Muscle of arm (tissue), 1 donor: ENCODE measurements at regions not wholly inside any gene's neighbourhood (a gene's known extent, or its start where the extent isn't known, plus 50 kb on each side); places are given as distances from the start of the nearest gene placed in this dataset.
A peak's percentile ranks its signal among the peaks of the same experiment; 100 is the strongest.
"Not testable (repeated sequence)": the region's sequence is repeated elsewhere in the genome, so short reads cannot be mapped to it uniquely, and the experiment has no call there.

Experiments used
- DNase-seq: peaks from one replicate; pipeline ENCODE4 v3.0.0-alpha.2; 2013

- no peak for DNase-seq
Measured at GRCh38 chr13:71303144-71303543, 563.9 kb downstream of the DACH1 start.

GRCh38 chr13:71300602-71301001 lies 566.4 kb downstream of the DACH1 start:
- DNase-seq: no peak

GRCh38 chr13:71291842-71292146 lies 575.2 kb downstream of the DACH1 start:
- DNase-seq: no peak

- no peak for DNase-seq
Measured at GRCh38 chr13:71290963-71291841, 575.8 kb downstream of the DACH1 start.

- DNase-seq: not testable (repeated sequence)
Measured at GRCh38 chr13:71289980-71290379, 577.0 kb downstream of the DACH1 start.

- no peak for DNase-seq
Measured at GRCh38 chr13:71285700-71286099, 581.3 kb downstream of the DACH1 start.

GRCh38 chr13:71278512-71278911 lies 588.5 kb downstream of the DACH1 start:
- DNase-seq: no peak

- DNase-seq: no peak
Measured at GRCh38 chr13:71274923-71275608, 591.9 kb downstream of the DACH1 start.

- DNase-seq: no peak
Measured at GRCh38 chr13:71261256-71261655, 605.7 kb downstream of the DACH1 start.

GRCh38 chr13:71260246-71260645 lies 606.8 kb downstream of the DACH1 start:
- DNase-seq: peak; percentile 30

GRCh38 chr13:71255633-71256032 lies 611.4 kb downstream of the DACH1 start:
- DNase-seq: no peak

- no peak for DNase-seq
Measured at GRCh38 chr13:71254384-71254783, 612.6 kb downstream of the DACH1 start.

GRCh38 chr13:71252184-71252704 lies 614.8 kb downstream of the DACH1 start:
- no peak for DNase-seq

GRCh38 chr13:71251292-71251951 lies 615.6 kb downstream of the DACH1 start:
- DNase-seq: no peak

- no peak for DNase-seq
Measured at GRCh38 chr13:71249011-71249410, 618.0 kb downstream of the DACH1 start.

GRCh38 chr13:71244161-71244560 lies 622.8 kb downstream of the DACH1 start:
- DNase-seq: no peak

GRCh38 chr13:71242201-71242600 lies 624.8 kb downstream of the DACH1 start:
- no peak for DNase-seq

GRCh38 chr13:71240911-71241310 lies 626.1 kb downstream of the DACH1 start:
- no peak for DNase-seq

GRCh38 chr13:71237332-71237731 lies 629.7 kb downstream of the DACH1 start:
- DNase-seq: no peak

GRCh38 chr13:71219698-71220415 lies 647.1 kb downstream of the DACH1 start:
- peak; percentile 38 for DNase-seq

GRCh38 chr13:71218960-71219359 lies 648.0 kb downstream of the DACH1 start:
- no peak for DNase-seq

GRCh38 chr13:71217827-71218226 lies 649.2 kb downstream of the DACH1 start:
- DNase-seq: no peak
